Astrocyte of the cerebellum (primary cell): ENCODE measurements at regions not wholly inside any gene's neighbourhood (a gene's known extent, or its start where the extent isn't known, plus 50 kb on each side); places are given as distances from the start of the nearest gene placed in this dataset.

Source experiments
- DNase-seq: peaks from one replicate; pipeline ENCODE4 v3.0.0-alpha.2; 2011; ENCODE audit warnings: low read depth
- H3K4me3 ChIP-seq: 2 replicates; pipeline ENCODE4 v1.5.1; 2011; ENCODE audit warnings: mild to moderate bottlenecking, low read depth, low read length, moderate library complexity
- in situ Hi-C: cut with HindIII; loops from 2 replicates; pipeline ENCODE4 v1.10.0; 2017; ENCODE audit warnings: low sequenced_read_pairs
- TF ChIP-seq, protein P1 (sequence below): IDR thresholded peaks from 2 replicates; pipeline ENCODE4 v1.5.1; 2012; ENCODE audit warnings: low read length, low read depth, moderate library complexity, mild to moderate bottlenecking; ENCODE audit errors: missing control alignments

GRCh38 chr13:84137292-84137691 is 255.0 kb upstream of the SLITRK1 start:
- no peak overlapping the region for H3K4me3 ChIP-seq
- peak; percentile 15 for DNase-seq

DNA sequence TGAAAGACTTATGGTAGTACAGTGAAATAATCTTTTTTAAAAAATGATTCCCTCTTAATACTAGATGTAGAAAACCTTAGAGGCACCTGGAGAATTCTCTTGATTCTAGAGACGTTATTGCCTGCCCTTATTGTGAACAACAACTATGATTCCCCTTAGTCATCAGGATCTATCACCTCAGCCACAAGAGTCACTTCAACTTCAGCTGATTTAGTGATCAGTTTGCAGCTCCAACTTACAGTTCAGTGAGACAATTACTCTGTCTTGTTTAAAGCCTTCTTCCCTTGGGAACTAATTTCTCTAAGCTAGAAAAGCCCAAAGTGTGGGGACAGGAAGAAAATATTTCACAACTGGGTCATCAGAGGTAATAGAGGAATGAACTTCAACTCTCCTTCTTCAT is 254.3 kb upstream of the SLITRK1 start:
- H3K4me3 ChIP-seq, result no peak overlapping the region
- TF ChIP-seq, protein P1, sequence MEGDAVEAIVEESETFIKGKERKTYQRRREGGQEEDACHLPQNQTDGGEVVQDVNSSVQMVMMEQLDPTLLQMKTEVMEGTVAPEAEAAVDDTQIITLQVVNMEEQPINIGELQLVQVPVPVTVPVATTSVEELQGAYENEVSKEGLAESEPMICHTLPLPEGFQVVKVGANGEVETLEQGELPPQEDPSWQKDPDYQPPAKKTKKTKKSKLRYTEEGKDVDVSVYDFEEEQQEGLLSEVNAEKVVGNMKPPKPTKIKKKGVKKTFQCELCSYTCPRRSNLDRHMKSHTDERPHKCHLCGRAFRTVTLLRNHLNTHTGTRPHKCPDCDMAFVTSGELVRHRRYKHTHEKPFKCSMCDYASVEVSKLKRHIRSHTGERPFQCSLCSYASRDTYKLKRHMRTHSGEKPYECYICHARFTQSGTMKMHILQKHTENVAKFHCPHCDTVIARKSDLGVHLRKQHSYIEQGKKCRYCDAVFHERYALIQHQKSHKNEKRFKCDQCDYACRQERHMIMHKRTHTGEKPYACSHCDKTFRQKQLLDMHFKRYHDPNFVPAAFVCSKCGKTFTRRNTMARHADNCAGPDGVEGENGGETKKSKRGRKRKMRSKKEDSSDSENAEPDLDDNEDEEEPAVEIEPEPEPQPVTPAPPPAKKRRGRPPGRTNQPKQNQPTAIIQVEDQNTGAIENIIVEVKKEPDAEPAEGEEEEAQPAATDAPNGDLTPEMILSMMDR, result no peak
- no peak for DNase-seq
- in situ Hi-C loops, result no loop called here

More at GRCh38 chr13:84137292-84137691, 255.0 kb upstream of the SLITRK1 start:
- TF ChIP-seq, protein P1, result no peak
- in situ Hi-C loops, result no loop called here

DNA sequence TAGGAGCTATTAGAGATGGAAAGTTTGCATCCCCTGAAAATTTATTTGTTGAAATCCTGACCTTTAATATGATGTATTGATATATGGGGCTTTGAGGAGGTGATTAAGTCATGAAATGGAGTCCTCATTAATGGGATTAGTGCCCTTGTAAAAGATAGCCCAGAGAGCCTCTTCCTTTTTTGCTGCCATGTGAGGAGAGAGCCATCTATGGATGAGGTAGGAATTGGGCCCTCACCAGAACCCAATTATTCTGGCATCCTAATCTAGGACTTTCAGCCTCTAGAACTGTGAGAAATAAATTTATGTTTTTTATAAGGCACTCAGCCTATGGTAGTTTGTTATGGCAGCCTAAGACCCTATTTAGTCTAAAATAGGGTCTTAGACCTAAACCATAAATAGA is 250.2 kb upstream of the SLITRK1 start:
- DNase-seq, result no peak
- in situ Hi-C loops, result no loop called here
- H3K4me3 ChIP-seq, result no peak overlapping the region
- TF ChIP-seq, protein P1, result no peak

GRCh38 chr13:84131249-84131648 is 249.0 kb upstream of the SLITRK1 start:
- DNase-seq, result no peak
- in situ Hi-C loops, result no loop called here
- TF ChIP-seq, protein P1, result no peak
- H3K4me3 ChIP-seq, result no peak overlapping the region

DNA sequence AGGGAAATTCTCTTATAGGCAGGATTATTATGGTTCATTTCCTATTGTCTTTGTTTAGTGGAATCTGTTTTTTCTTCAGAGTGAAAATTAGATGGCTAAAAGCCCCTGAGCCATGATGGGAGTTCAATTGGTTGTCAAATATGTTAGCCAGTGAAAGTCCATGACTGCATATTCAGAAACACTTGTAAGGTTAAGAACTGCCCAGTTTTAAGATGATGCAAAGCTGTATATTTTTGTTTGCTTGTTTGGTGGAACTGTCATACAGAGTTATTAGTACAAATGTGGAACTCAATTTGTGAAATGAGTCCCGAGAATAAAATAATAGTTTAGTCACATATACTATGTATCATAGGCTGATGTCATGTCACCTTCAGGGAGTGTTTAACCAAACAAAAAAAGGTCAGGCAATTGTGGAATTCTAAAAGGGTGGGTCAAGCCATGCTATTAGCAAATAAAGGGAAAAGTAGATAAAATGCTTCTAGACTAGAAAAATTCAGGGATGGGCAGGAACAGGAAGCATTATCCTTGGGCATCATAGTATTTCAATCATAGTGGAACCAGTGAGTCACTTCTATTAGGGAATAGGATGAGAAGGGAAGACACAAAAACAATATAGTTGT is 248.3 kb upstream of the SLITRK1 start:
- H3K4me3 ChIP-seq, result no peak overlapping the region
- TF ChIP-seq, protein P1, result no peak
- in situ Hi-C loops, result no loop called here
- DNase-seq, result no peak

GRCh38 chr13:84129966-84130365 is 247.7 kb upstream of the SLITRK1 start:
- in situ Hi-C loops, result no loop called here
- TF ChIP-seq, protein P1, result no peak
- no peak overlapping the region for H3K4me3 ChIP-seq
- DNase-seq, result no peak
